Skeletal muscle satellite cell (primary cell): ENCODE measurements at regions not wholly inside any gene's neighbourhood (a gene's known extent, or its start where the extent isn't known, plus 50 kb on each side); places are given as distances from the start of the nearest gene placed in this dataset.
"Not testable (repeated sequence)": the region's sequence is repeated elsewhere in the genome, so short reads cannot be mapped to it uniquely, and the experiment has no call there.

Source experiments
- H3K27me3 ChIP-seq: 2 replicates; pipeline ENCODE4 v1.7.0; 2013; ENCODE audit warnings: low read length; ENCODE audit not compliant: control insufficient read depth, insufficient read depth
- H3K36me3 ChIP-seq: 2 replicates; pipeline ENCODE4 v1.7.0; 2013; ENCODE audit warnings: mild to moderate bottlenecking, control low read depth, low read length; ENCODE audit not compliant: insufficient read depth
- H3K4me1 ChIP-seq: 2 replicates; pipeline ENCODE4 v1.7.0; 2013; ENCODE audit warnings: low read length; ENCODE audit not compliant: control insufficient read depth, insufficient read depth
- H3K4me2 ChIP-seq: 2 replicates; pipeline ENCODE4 v1.7.0; 2013; ENCODE audit warnings: mild to moderate bottlenecking, low read length
- H3K4me3 ChIP-seq: 2 replicates; pipeline ENCODE4 v1.7.0; 2013; ENCODE audit warnings: low read length
- H3K9ac ChIP-seq: 2 replicates; pipeline ENCODE4 v1.7.0; 2013; ENCODE audit warnings: mild to moderate bottlenecking, low read depth, low read length, moderate library complexity
- H3K9me3 ChIP-seq: replicated peaks from 2 replicates; pipeline ENCODE4 v1.7.0; 2013; ENCODE audit warnings: mild to moderate bottlenecking, control low read depth, low read length

- H3K9ac ChIP-seq = no peak overlapping the region
- no peak overlapping the region for H3K4me3 ChIP-seq
- no peaks in the 10 kb centered on the region for H3K27me3 ChIP-seq
- peaks cover 7% of the 10 kb centered on the region for H3K4me1 ChIP-seq
- H3K4me2 ChIP-seq = no peak overlapping the region
- no peaks in the 10 kb centered on the region for H3K36me3 ChIP-seq
- H3K9me3 ChIP-seq = no peaks in the 10 kb centered on the region
Measured at GRCh38 chr20:53800418-53800817, 206.8 kb upstream of the ZNF217 start.

GRCh38 chr20:53797085-53797484 is 203.4 kb upstream of the ZNF217 start:
- Histone ChIP-seq H3K4me1 (peaks cover 10% of the 10 kb centered on the region), H3K27me3 (no peaks in the 10 kb centered on the region), H3K36me3 (no peaks in the 10 kb centered on the region), H3K9ac (no peak overlapping the region), H3K4me3 (no peak overlapping the region), H3K9me3 (no peaks in the 10 kb centered on the region), H3K4me2 (no peak overlapping the region)

DNA sequence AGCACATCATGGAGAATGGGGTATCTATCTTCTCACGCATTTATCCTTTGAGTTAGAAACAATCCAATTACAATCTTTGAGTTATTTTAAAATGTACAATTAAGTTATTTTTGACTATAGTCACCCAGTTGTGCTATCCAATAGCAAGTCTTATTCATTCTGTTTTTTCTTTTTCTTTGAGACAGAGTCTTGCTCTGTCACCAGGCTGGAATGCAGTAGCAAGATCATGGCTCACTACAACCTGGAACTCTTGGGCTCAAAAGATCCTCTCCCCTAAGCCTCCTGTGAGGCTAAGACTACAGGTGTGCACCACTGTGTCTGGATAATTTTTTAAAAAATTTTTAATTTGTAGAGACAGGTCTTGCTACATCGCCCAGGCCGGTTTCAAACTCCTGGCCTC is 201.5 kb upstream of the ZNF217 start:
- no peak overlapping the region for H3K4me2 ChIP-seq
- H3K4me3 ChIP-seq = no peak overlapping the region
- peak overlapping the region; percentile 57 for H3K9ac ChIP-seq
- H3K36me3 ChIP-seq = no peaks in the 10 kb centered on the region
- H3K27me3 ChIP-seq = no peaks in the 10 kb centered on the region
- no peaks in the 10 kb centered on the region for H3K9me3 ChIP-seq
- H3K4me1 ChIP-seq = peaks cover 21% of the 10 kb centered on the region

- Histone ChIP-seq H3K9ac (peak overlapping the region; percentile 57), H3K27me3 (no peaks in the 10 kb centered on the region), H3K36me3 (no peaks in the 10 kb centered on the region), H3K4me1 (peaks cover 25% of the 10 kb centered on the region), H3K4me3 (no peak overlapping the region), H3K9me3 (no peaks in the 10 kb centered on the region), H3K4me2 (no peak overlapping the region)
Measured at GRCh38 chr20:53794529-53795115, 201.0 kb upstream of the ZNF217 start.

DNA sequence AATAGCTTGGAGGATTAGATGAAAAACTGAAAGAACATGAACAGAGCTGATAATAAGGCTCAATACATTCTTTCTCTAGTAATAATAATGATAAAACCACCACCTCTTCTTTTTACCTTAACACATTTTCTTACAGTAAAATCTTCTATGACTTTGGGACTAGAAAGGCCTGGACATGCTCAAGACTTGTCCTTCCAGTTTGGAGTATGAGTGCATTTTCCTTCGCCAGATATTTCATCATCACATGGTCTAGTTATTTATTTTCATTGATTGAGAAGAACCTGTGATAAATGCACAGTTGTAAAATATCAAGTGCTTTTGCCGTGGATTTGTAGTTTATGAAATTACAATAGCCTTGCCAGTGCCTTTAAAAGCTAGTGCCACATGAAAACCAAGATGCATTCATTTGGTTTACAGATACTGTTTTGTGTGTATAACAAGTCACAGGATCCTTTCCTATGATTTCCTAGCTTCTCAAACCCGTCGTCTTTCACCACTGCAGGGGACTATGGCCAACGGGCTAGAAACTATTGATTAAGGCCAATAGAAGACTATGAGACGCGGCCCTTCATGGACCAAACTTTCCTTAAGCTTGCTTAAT is 200.2 kb upstream of the ZNF217 start:
- Histone ChIP-seq H3K27me3 (no peaks in the 10 kb centered on the region), H3K36me3 (no peaks in the 10 kb centered on the region), H3K4me3 (no peak overlapping the region), H3K4me2 (no peak overlapping the region), H3K9ac (peak overlapping the region; percentile 57), H3K9me3 (no peaks in the 10 kb centered on the region), H3K4me1 (peaks cover 31% of the 10 kb centered on the region)

- H3K4me2 ChIP-seq = no peak overlapping the region
- H3K4me3 ChIP-seq = no peak overlapping the region
- no peak overlapping the region for H3K9ac ChIP-seq
- no peaks in the 10 kb centered on the region for H3K9me3 ChIP-seq
- H3K36me3 ChIP-seq = no peaks in the 10 kb centered on the region
- H3K4me1 ChIP-seq = peaks cover 31% of the 10 kb centered on the region
- H3K27me3 ChIP-seq = no peaks in the 10 kb centered on the region
Measured at GRCh38 chr20:53792946-53793536, 199.4 kb upstream of the ZNF217 start.

- Histone ChIP-seq H3K4me2 (no peak overlapping the region), H3K36me3 (no peaks in the 10 kb centered on the region), H3K4me3 (no peak overlapping the region), H3K9me3 (no peaks in the 10 kb centered on the region), H3K9ac (peak overlapping the region; percentile 37), H3K27me3 (no peaks in the 10 kb centered on the region), H3K4me1 (peaks cover 28% of the 10 kb centered on the region)
Measured at GRCh38 chr20:53789989-53790675, 196.5 kb upstream of the ZNF217 start.

GRCh38 chr20:53788253-53789022 is 194.8 kb upstream of the ZNF217 start:
- no peaks in the 10 kb centered on the region for H3K27me3 ChIP-seq
- H3K4me2 ChIP-seq = no peak overlapping the region
- no peaks in the 10 kb centered on the region for H3K36me3 ChIP-seq
- H3K9me3 ChIP-seq = no peaks in the 10 kb centered on the region
- H3K4me3 ChIP-seq = no peak overlapping the region
- H3K9ac ChIP-seq = no peak overlapping the region
- peaks cover 21% of the 10 kb centered on the region for H3K4me1 ChIP-seq

- H3K36me3 ChIP-seq, H3K27me3 ChIP-seq, H3K4me2 ChIP-seq, H3K9ac ChIP-seq, H3K9me3 ChIP-seq, H3K4me3 ChIP-seq: not testable (repeated sequence)
- H3K4me1 ChIP-seq = peaks cover 21% of the 10 kb centered on the region
Measured at GRCh38 chr20:53787491-53787931, 193.9 kb upstream of the ZNF217 start.

DNA sequence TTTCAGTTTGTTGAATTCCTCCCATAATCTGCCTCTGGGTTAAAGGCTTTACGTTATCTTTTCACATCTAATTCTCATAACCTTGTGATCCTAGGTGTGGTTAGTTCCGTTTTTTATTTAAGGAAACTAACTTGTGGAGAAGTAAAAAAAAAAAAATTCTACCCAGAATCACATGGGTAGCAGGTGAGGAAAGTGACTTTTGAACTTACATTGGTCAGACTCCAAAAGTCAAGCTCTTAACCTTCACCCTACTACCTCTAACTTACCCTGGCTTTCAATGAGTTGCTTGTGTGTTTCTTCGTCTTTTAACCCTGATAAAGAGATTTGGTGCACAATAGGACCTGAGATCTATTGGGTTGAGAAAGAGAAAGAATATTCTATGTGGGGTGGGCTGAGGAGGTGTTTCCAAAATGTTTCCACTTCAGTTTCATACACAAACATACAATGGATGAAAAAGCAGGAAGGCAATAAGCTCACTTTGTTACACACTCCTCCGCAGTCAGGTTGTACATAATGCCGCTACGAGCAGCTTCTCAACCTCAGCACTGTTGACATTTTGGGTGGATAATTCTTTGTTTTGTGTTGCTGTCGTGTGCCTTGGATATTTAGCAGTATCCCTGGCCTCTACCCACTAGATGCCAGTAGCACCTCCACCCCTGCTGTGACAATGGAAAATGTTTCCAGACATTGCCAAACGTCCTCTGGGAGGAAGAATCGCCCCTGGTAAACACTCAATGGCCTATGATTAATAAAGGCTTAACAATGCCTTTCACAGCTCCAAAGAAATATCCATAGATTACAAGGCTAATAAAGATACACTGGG is 193.0 kb upstream of the ZNF217 start:
- Histone ChIP-seq H3K4me3 (no peak overlapping the region), H3K4me1 (peaks cover 21% of the 10 kb centered on the region), H3K27me3 (no peaks in the 10 kb centered on the region), H3K4me2 (no peak overlapping the region), H3K9ac (no peak overlapping the region), H3K36me3 (no peaks in the 10 kb centered on the region), H3K9me3 (no peaks in the 10 kb centered on the region)
